Osteocyte (in vitro differentiated cells): ENCODE measurements at regions not wholly inside any gene's neighbourhood (a gene's known extent, or its start where the extent isn't known, plus 50 kb on each side); places are given as distances from the start of the nearest gene placed in this dataset.

ENCODE experiments used
- DNase-seq: peaks from one replicate; pipeline ENCODE4 v3.0.0; 2021; ENCODE audit warnings: mixed read lengths; ENCODE audit not compliant: unreplicated experiment; ENCODE audit errors: extremely low spot score
- H3K27ac Mint-ChIP-seq: one replicate; pipeline ENCODE4 v1.8.0; 2021; ENCODE audit warnings: mild to moderate bottlenecking, mixed read lengths; ENCODE audit not compliant: unreplicated experiment
- H3K27me3 Mint-ChIP-seq: one replicate; pipeline ENCODE4 v1.8.0; 2021; ENCODE audit warnings: mixed read lengths; ENCODE audit not compliant: unreplicated experiment
- H3K36me3 Mint-ChIP-seq: one replicate; pipeline ENCODE4 v1.8.0; 2021; ENCODE audit warnings: mixed read lengths; ENCODE audit not compliant: unreplicated experiment
- H3K4me1 Mint-ChIP-seq: one replicate; pipeline ENCODE4 v1.8.0; 2021; ENCODE audit warnings: mixed read lengths; ENCODE audit not compliant: unreplicated experiment
- H3K4me3 Mint-ChIP-seq: one replicate; pipeline ENCODE4 v1.8.0; 2021; ENCODE audit warnings: mild to moderate bottlenecking, moderate library complexity, mixed read lengths; ENCODE audit not compliant: unreplicated experiment
- H3K9me3 Mint-ChIP-seq: one replicate; pipeline ENCODE4 v1.8.0; 2021; ENCODE audit warnings: mixed read lengths; ENCODE audit not compliant: unreplicated experiment
- CTCF ChIP-seq: fragments of 200-600 bp; sonication (generic); IDR thresholded peaks from 2 replicates; pipeline ENCODE4 v1.5.0; 2021; ENCODE audit warnings: antibody characterized with exemption, mild to moderate bottlenecking, moderate library complexity

GRCh38 chr5:133751421-133751820, 139.1 kb upstream of the FSTL4 start:
- no peak for TF ChIP-seq CTCF
- Mint-ChIP-seq H3K27me3 (no peaks in the 10 kb centered on the region), H3K4me1 (peaks cover 12% of the 10 kb centered on the region), H3K4me3 (no peak overlapping the region), H3K9me3 (no peaks in the 10 kb centered on the region), H3K27ac (no peak overlapping the region), H3K36me3 (no peaks in the 10 kb centered on the region)
- DNase-seq = peak; percentile 30

GRCh38 chr5:133750856-133751255, 138.5 kb upstream of the FSTL4 start:
- H3K4me3 Mint-ChIP-seq = no peak overlapping the region
- H3K9me3 Mint-ChIP-seq = no peaks in the 10 kb centered on the region
- peak; percentile 48 for DNase-seq
- H3K4me1 Mint-ChIP-seq = peaks cover 12% of the 10 kb centered on the region
- TF ChIP-seq CTCF = no peak
- no peaks in the 10 kb centered on the region for H3K36me3 Mint-ChIP-seq
- no peak overlapping the region for H3K27ac Mint-ChIP-seq
- H3K27me3 Mint-ChIP-seq = no peaks in the 10 kb centered on the region

DNA sequence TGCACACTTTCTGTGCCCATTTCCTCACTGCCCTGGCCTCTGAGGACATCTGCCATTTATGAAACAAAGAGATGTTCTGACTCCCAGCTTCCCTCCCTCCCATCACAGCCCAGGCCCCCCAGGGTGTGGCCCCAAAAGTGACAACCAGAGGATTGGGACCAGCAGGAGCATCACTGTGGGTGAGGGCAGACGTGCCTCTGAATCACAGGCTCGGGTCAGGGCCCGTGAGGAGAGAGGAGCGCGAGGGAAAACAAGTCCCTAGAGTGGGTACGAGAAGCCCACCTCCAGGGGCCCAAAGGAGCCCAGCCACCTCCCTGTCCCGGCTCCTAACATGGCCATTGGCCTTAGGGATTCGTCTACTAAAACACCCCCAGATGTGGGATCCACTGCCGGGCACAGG, 138.0 kb upstream of the FSTL4 start:
- DNase-seq = peak; percentile 81
- Mint-ChIP-seq H3K27me3 (no peaks in the 10 kb centered on the region), H3K4me3 (no peak overlapping the region), H3K36me3 (no peaks in the 10 kb centered on the region), H3K9me3 (no peaks in the 10 kb centered on the region), H3K4me1 (peaks cover 12% of the 10 kb centered on the region), H3K27ac (no peak overlapping the region)
- TF ChIP-seq CTCF = no peak

GRCh38 chr5:133749331-133749985, 137.1 kb upstream of the FSTL4 start:
- Mint-ChIP-seq H3K9me3 (no peaks in the 10 kb centered on the region), H3K36me3 (no peaks in the 10 kb centered on the region), H3K4me3 (no peak overlapping the region), H3K27ac (no peak overlapping the region), H3K4me1 (peaks cover 9% of the 10 kb centered on the region), H3K27me3 (no peaks in the 10 kb centered on the region)
- no peak for TF ChIP-seq CTCF
- DNase-seq = peak; percentile 21

DNA sequence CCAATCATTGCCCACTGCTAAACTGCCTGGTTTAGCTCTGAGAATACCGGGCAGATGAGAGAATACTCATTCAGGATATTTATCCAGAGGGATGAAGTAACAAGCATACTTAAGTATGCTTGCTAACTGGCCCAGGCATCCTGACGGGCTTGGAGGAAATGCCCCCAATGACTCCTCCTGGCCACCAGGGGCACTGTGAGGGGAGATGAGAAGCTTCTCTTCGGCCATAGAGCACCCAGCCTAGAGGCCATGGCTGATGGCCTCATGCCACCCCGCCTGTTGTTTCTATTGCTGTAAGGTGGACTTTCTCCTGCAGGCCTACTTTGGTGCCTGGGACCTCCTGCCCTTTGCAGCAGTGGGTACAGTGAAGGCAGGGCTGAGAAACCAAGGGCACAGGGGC, 134.5 kb upstream of the FSTL4 start:
- Mint-ChIP-seq H3K36me3 (no peaks in the 10 kb centered on the region), H3K4me3 (no peak overlapping the region), H3K27ac (no peak overlapping the region), H3K27me3 (no peaks in the 10 kb centered on the region), H3K9me3 (no peaks in the 10 kb centered on the region), H3K4me1 (no peaks in the 10 kb centered on the region)
- no peak for TF ChIP-seq CTCF
- no peak for DNase-seq
